PC-3 (cell line): ENCODE measurements at regions not wholly inside any gene's neighbourhood (a gene's known extent, or its start where the extent isn't known, plus 50 kb on each side); places are given as distances from the start of the nearest gene placed in this dataset.

Experiments
- ATAC-seq: fragments of 200-7000 bp; cut with Tn5 transposase; 2 replicates; pipeline ENCODE4 v1.9.1; 2020; ENCODE audit warnings: mild to moderate bottlenecking, moderate library complexity
- BruUV-seq: library from RNA; stranded (reverse); fragments of 400-500 nt; replicated peaks from 2 replicates; lab custom pipeline; 2021; lab: Mats Ljungman, UMichigan
- CTCF ChIA-PET: fragments of 300-600 bp; sonication (Branson Sonifier 250); formaldehyde crosslinking; loops from one replicate; lab custom pipeline; 2022; ENCODE audit warnings: antibody characterized with exemption; lab: Charles Lee
- POLR2A ChIA-PET: fragments of 300-600 bp; sonication (Branson Sonifier 250); formaldehyde crosslinking; loops from one replicate; lab custom pipeline; 2022; ENCODE audit warnings: antibody characterized with exemption; ENCODE audit not compliant: unreplicated experiment; lab: Charles Lee
- DNase-seq: peaks from one replicate; pipeline ENCODE4 v3.0.0-alpha.2; 2015
- H2AFZ ChIP-seq: fragments of 300-600 bp; sonication (generic); 2 replicates; pipeline ENCODE4 v1.6.0; 2016; ENCODE audit warnings: antibody characterized with exemption, low read length
- H3F3A ChIP-seq: fragments of 300-600 bp; sonication (generic); one replicate; pipeline ENCODE4 v1.6.0; 2017; ENCODE audit warnings: antibody characterized with exemption, low read length, control low read depth, mild to moderate bottlenecking; ENCODE audit not compliant: unreplicated experiment
- H3K27ac ChIP-seq: fragments of 300-600 bp; sonication (generic); 2 replicates; pipeline ENCODE4 v1.5.1; 2016; ENCODE audit warnings: mild to moderate bottlenecking, low read length
- H3K27me3 ChIP-seq: fragments of 300-600 bp; sonication (generic); 2 replicates; pipeline ENCODE4 v1.6.1; 2016; ENCODE audit warnings: low read length, mixed read lengths
- H3K36me3 ChIP-seq: fragments of 300-600 bp; sonication (generic); 2 replicates; pipeline ENCODE4 v1.6.1; 2016; ENCODE audit warnings: low read depth, mixed run types, low read length, mixed read lengths
- H3K4me1 ChIP-seq: fragments of 300-600 bp; sonication (generic); 2 replicates; pipeline ENCODE4 v1.5.1; 2016; ENCODE audit warnings: low read length; ENCODE audit not compliant: insufficient read depth
- H3K4me2 ChIP-seq: fragments of 300-600 bp; sonication (generic); 2 replicates; pipeline ENCODE4 v1.6.0; 2016; ENCODE audit warnings: low read length
- H3K4me3 ChIP-seq: fragments of 300-600 bp; sonication (generic); 2 replicates; pipeline ENCODE4 v1.5.1; 2016; ENCODE audit warnings: mild to moderate bottlenecking, low read length, mixed read lengths
- H3K79me2 ChIP-seq: fragments of 300-600 bp; sonication (generic); 2 replicates; pipeline ENCODE4 v1.6.1; 2017; ENCODE audit warnings: low read length, mixed read lengths
- H3K9ac ChIP-seq: fragments of 300-600 bp; sonication (generic); 2 replicates; pipeline ENCODE4 v1.6.0; 2016; ENCODE audit warnings: mild to moderate bottlenecking, low read length
- H3K9me2 ChIP-seq: fragments of 300-600 bp; sonication (generic); replicated peaks from 2 replicates; pipeline ENCODE4 v1.6.1; 2016; ENCODE audit warnings: mixed run types, low read length, mixed read lengths
- H3K9me3 ChIP-seq: fragments of 300-600 bp; sonication (generic); 2 replicates; pipeline ENCODE4 v1.6.1; 2016; ENCODE audit warnings: low read length, mixed read lengths
- H4K20me1 ChIP-seq: fragments of 300-600 bp; sonication (generic); 2 replicates; pipeline ENCODE4 v1.6.1; 2016; ENCODE audit warnings: low read length, mixed read lengths
- CTCF ChIP-seq: fragments of 300-600 bp; sonication (generic); conservative IDR thresholded peaks from 2 replicates; pipeline ENCODE4 v1.5.1; 2017; ENCODE audit warnings: antibody characterized with exemption, low read depth, mild to moderate bottlenecking, low read length
- EZH2 ChIP-seq: fragments of 300-600 bp; sonication (generic); IDR thresholded peaks from one replicate; pipeline ENCODE4 v1.6.1; 2017; ENCODE audit warnings: antibody characterized with exemption, mild to moderate bottlenecking, low read length; ENCODE audit not compliant: unreplicated experiment
- EZH2phosphoT487 ChIP-seq: fragments of 300-600 bp; sonication (generic); IDR thresholded peaks from 2 replicates; pipeline ENCODE4 v1.6.1; 2018; ENCODE audit warnings: mild to moderate bottlenecking, antibody characterized with exemption, low read length, borderline replicate concordance
- intact Hi-C: fragments of 100-400 bp; cut with micrococcal nuclease; formaldehyde crosslinking; loops from 2 replicates; pipeline ENCODE4 v1.9.0; 2023

GRCh38 chr3:104575634-104576033 lies 791.1 kb upstream of the ALCAM start:
- Histone ChIP-seq H3K36me3 (no peaks in the 10 kb centered on the region), H3K9me3 (peaks cover 14% of the 10 kb centered on the region), H2AFZ (no peak overlapping the region), H3K4me1 (no peaks in the 10 kb centered on the region), H3K9ac (no peak overlapping the region), H4K20me1 (no peaks in the 10 kb centered on the region), H3K4me2 (no peak overlapping the region), H3K9me2 (no peaks in the 10 kb centered on the region), H3K27ac (no peak overlapping the region), H3K27me3 (no peaks in the 10 kb centered on the region), H3F3A (no peaks in the 10 kb centered on the region), H3K79me2 (no peaks in the 10 kb centered on the region), H3K4me3 (no peak overlapping the region)
- ChIA-PET POLR2A (interaction anchor here (0.7 kb wide), 1 partner anchor 68 kb away, joined by 3 read pairs; no protein-coding TSS in a partner anchor), CTCF (no interaction called here)
- intact Hi-C loops: no loop called here
- BruUV-seq: no TSS peak
- DNase-seq (no peak), ATAC-seq (no peak)
- TF ChIP-seq CTCF: no peak
- TF ChIP-seq EZH2phosphoT487: no peak
- TF ChIP-seq EZH2: no peak

- H3K9me2 ChIP-seq: no peaks in the 10 kb centered on the region
- no peaks in the 10 kb centered on the region for H3K36me3 ChIP-seq
- no peak overlapping the region for H3K27ac ChIP-seq
- peaks cover 14% of the 10 kb centered on the region for H3K9me3 ChIP-seq
- no peak overlapping the region for H3K9ac ChIP-seq
- H3K79me2 ChIP-seq: no peaks in the 10 kb centered on the region
- no peaks in the 10 kb centered on the region for H4K20me1 ChIP-seq
- no peak overlapping the region for H3K4me3 ChIP-seq
- ChIA-PET POLR2A (no interaction called here), CTCF (no interaction called here)
- DNase-seq (no peak), ATAC-seq (no peak)
- no peaks in the 10 kb centered on the region for H3K27me3 ChIP-seq
- intact Hi-C loops: no loop called here
- no TSS peak for BruUV-seq
- no peak overlapping the region for H3K4me2 ChIP-seq
- H3K4me1 ChIP-seq: no peaks in the 10 kb centered on the region
- H2AFZ ChIP-seq: no peak overlapping the region
- no peaks in the 10 kb centered on the region for H3F3A ChIP-seq
- TF ChIP-seq EZH2phosphoT487 (no peak), EZH2 (no peak), CTCF (no peak)
Measured at GRCh38 chr3:104578558-104578957, 788.2 kb upstream of the ALCAM start.

GRCh38 chr3:104582092-104582491 lies 784.6 kb upstream of the ALCAM start:
- H3K9ac ChIP-seq: no peak overlapping the region
- no peaks in the 10 kb centered on the region for H3K36me3 ChIP-seq
- H4K20me1 ChIP-seq: no peaks in the 10 kb centered on the region
- intact Hi-C loops: no loop called here
- no peak overlapping the region for H3K4me2 ChIP-seq
- BruUV-seq: no TSS peak
- H3K4me1 ChIP-seq: no peaks in the 10 kb centered on the region
- ATAC-seq (no peak), DNase-seq (peak; percentile 37)
- no peak for TF ChIP-seq EZH2phosphoT487
- TF ChIP-seq CTCF: no peak
- no peak for TF ChIP-seq EZH2
- POLR2A ChIA-PET: no interaction called here
- CTCF ChIA-PET: no interaction called here
- H3F3A ChIP-seq: no peaks in the 10 kb centered on the region
- H2AFZ ChIP-seq: no peak overlapping the region
- no peaks in the 10 kb centered on the region for H3K9me2 ChIP-seq
- H3K9me3 ChIP-seq: peaks cover 14% of the 10 kb centered on the region
- H3K27ac ChIP-seq: no peak overlapping the region
- H3K4me3 ChIP-seq: no peak overlapping the region
- no peaks in the 10 kb centered on the region for H3K27me3 ChIP-seq
- no peaks in the 10 kb centered on the region for H3K79me2 ChIP-seq
